OCI-LY7 (cell line): ENCODE measurements at regions not wholly inside any gene's neighbourhood (a gene's known extent, or its start where the extent isn't known, plus 50 kb on each side); places are given as distances from the start of the nearest gene placed in this dataset.

Experiments used
- BruUV-seq: library from RNA; stranded (reverse); fragments of 400-500 nt; replicated peaks from 2 replicates; lab custom pipeline; 2021; lab: Mats Ljungman, UMichigan
- CTCF ChIA-PET: fragments of 300-600 bp; sonication (Branson Sonifier 250); formaldehyde crosslinking; loops from one replicate; lab custom pipeline; 2022; ENCODE audit warnings: antibody characterized with exemption; ENCODE audit not compliant: unreplicated experiment; lab: Charles Lee
- POLR2A ChIA-PET: fragments of 300-600 bp; sonication (Branson Sonifier 250); formaldehyde crosslinking; loops from one replicate; lab custom pipeline; 2022; ENCODE audit warnings: antibody characterized with exemption; lab: Charles Lee
- DNase-seq: peaks from one replicate; pipeline ENCODE4 v3.0.0-alpha.2; 2015; ENCODE audit warnings: low spot score
- H2AFZ ChIP-seq: fragments of 200-600 bp; sonication (generic), shearing (Covaris generic); 2 replicates; pipeline ENCODE4 v1.6.1; 2014; ENCODE audit warnings: mild to moderate bottlenecking, antibody characterized with exemption, low read length, moderate library complexity
- H3K27ac ChIP-seq: fragments of 200-600 bp; sonication (generic); 2 replicates; pipeline ENCODE4 v1.5.1; 2014; ENCODE audit warnings: mixed run types, low read depth, mild to moderate bottlenecking, moderate library complexity, low read length, inconsistent platforms; ENCODE audit not compliant: poor library complexity, severe bottlenecking
- H3K36me3 ChIP-seq: fragments of 200-600 bp; sonication (generic); 2 replicates; pipeline ENCODE4 v1.6.1; 2014; ENCODE audit warnings: mild to moderate bottlenecking, antibody characterized with exemption, low read length, moderate library complexity, mixed read lengths; ENCODE audit not compliant: insufficient read depth
- H3K4me1 ChIP-seq: fragments of 200-600 bp; sonication (generic); 2 replicates; pipeline ENCODE4 v1.5.1; 2014; ENCODE audit warnings: mild to moderate bottlenecking, low read length; ENCODE audit not compliant: insufficient read depth, poor library complexity, severe bottlenecking
- H3K4me2 ChIP-seq: fragments of 200-600 bp; sonication (generic); 2 replicates; pipeline ENCODE4 v1.6.1; 2014; ENCODE audit warnings: mild to moderate bottlenecking, low read length
- H3K4me3 ChIP-seq: fragments of 200-600 bp; sonication (generic); 2 replicates; pipeline ENCODE4 v1.5.1; 2014; ENCODE audit warnings: mild to moderate bottlenecking, low read depth, low read length; ENCODE audit not compliant: poor library complexity, severe bottlenecking
- H3K79me2 ChIP-seq: fragments of 200-600 bp; sonication (generic); 2 replicates; pipeline ENCODE4 v1.6.1; 2016; ENCODE audit warnings: low read depth, mild to moderate bottlenecking, low read length, moderate library complexity, mixed read lengths; ENCODE audit not compliant: insufficient read depth
- H3K9me2 ChIP-seq: fragments of 200-600 bp; sonication (generic); 2 replicates; pipeline ENCODE4 v1.6.1; 2016; ENCODE audit warnings: mild to moderate bottlenecking, low read length, mixed read lengths; ENCODE audit not compliant: insufficient read depth
- H3K9me3 ChIP-seq: fragments of 200-600 bp; sonication (generic); 2 replicates; pipeline ENCODE4 v1.6.1; 2014; ENCODE audit warnings: mild to moderate bottlenecking, mixed run types, low read length, mixed read lengths
- H4K20me1 ChIP-seq: fragments of 200-600 bp; sonication (generic); 2 replicates; pipeline ENCODE4 v1.6.1; 2014; ENCODE audit warnings: mild to moderate bottlenecking, antibody characterized with exemption, low read length, moderate library complexity, mixed read lengths; ENCODE audit not compliant: insufficient read depth
- EZH2phosphoT487 ChIP-seq: fragments of 200-600 bp; sonication (generic); IDR thresholded peaks from 2 replicates; pipeline ENCODE4 v1.6.1; 2018; ENCODE audit warnings: low read depth, borderline replicate concordance, mild to moderate bottlenecking, mixed run types, antibody characterized with exemption, low read length, moderate library complexity, mixed read lengths
- intact Hi-C: fragments of 100-400 bp; cut with micrococcal nuclease; formaldehyde crosslinking; loops from one replicate; pipeline ENCODE4 v1.10.0; 2022; ENCODE audit not compliant: unreplicated experiment
- TF ChIP-seq, protein P1 (sequence below): fragments of 200-600 bp; sonication (generic); conservative IDR thresholded peaks from 2 replicates; pipeline ENCODE4 v1.5.1; 2014; ENCODE audit warnings: mild to moderate bottlenecking, antibody characterized with exemption, low read length, moderate library complexity, mixed read lengths

- ChIA-PET POLR2A (no interaction called here), CTCF (no interaction called here)
- no peaks in the 10 kb centered on the region for H3K9me3 ChIP-seq
- H3K9me2 ChIP-seq: no peaks in the 10 kb centered on the region
- intact Hi-C loops: no loop called here
- H3K4me3 ChIP-seq: no peak overlapping the region
- no peak overlapping the region for H3K27ac ChIP-seq
- no peak overlapping the region for H2AFZ ChIP-seq
- no peaks in the 10 kb centered on the region for H3K36me3 ChIP-seq
- no peak overlapping the region for H3K4me2 ChIP-seq
- no peak for DNase-seq
- H3K79me2 ChIP-seq: no peaks in the 10 kb centered on the region
- BruUV-seq: no TSS peak
- no peaks in the 10 kb centered on the region for H3K4me1 ChIP-seq
- TF ChIP-seq, protein P1, sequence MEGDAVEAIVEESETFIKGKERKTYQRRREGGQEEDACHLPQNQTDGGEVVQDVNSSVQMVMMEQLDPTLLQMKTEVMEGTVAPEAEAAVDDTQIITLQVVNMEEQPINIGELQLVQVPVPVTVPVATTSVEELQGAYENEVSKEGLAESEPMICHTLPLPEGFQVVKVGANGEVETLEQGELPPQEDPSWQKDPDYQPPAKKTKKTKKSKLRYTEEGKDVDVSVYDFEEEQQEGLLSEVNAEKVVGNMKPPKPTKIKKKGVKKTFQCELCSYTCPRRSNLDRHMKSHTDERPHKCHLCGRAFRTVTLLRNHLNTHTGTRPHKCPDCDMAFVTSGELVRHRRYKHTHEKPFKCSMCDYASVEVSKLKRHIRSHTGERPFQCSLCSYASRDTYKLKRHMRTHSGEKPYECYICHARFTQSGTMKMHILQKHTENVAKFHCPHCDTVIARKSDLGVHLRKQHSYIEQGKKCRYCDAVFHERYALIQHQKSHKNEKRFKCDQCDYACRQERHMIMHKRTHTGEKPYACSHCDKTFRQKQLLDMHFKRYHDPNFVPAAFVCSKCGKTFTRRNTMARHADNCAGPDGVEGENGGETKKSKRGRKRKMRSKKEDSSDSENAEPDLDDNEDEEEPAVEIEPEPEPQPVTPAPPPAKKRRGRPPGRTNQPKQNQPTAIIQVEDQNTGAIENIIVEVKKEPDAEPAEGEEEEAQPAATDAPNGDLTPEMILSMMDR: no peak
- TF ChIP-seq EZH2phosphoT487: no peak
- no peaks in the 10 kb centered on the region for H4K20me1 ChIP-seq
These were observed 53.3 kb upstream of the KY start for GRCh38 chr3:134704133-134704532.

- Histone ChIP-seq H3K36me3 (no peaks in the 10 kb centered on the region), H3K9me3 (no peaks in the 10 kb centered on the region), H3K4me3 (no peak overlapping the region), H3K79me2 (no peaks in the 10 kb centered on the region), H2AFZ (no peak overlapping the region), H4K20me1 (no peaks in the 10 kb centered on the region), H3K4me1 (no peaks in the 10 kb centered on the region), H3K9me2 (no peaks in the 10 kb centered on the region), H3K27ac (no peak overlapping the region), H3K4me2 (no peak overlapping the region)
- CTCF ChIA-PET: no interaction called here
- POLR2A ChIA-PET: no interaction called here
- no TSS peak for BruUV-seq
- intact Hi-C loops: no loop called here
- DNase-seq: no peak
- TF ChIP-seq EZH2phosphoT487: no peak
- TF ChIP-seq, protein P1: no peak
These were observed 53.7 kb upstream of the KY start for GRCh38 chr3:134704556-134704955.

- no peaks in the 10 kb centered on the region for H3K36me3 ChIP-seq
- no peaks in the 10 kb centered on the region for H3K79me2 ChIP-seq
- no peak overlapping the region for H2AFZ ChIP-seq
- CTCF ChIA-PET: no interaction called here
- no peak for DNase-seq
- H3K9me3 ChIP-seq: no peaks in the 10 kb centered on the region
- POLR2A ChIA-PET: interaction anchor here (0.6 kb wide), 1 partner anchor 68 kb away, joined by 3 read pairs; no protein-coding TSS in a partner anchor
- intact Hi-C loops: no loop called here
- no peak overlapping the region for H3K4me2 ChIP-seq
- TF ChIP-seq EZH2phosphoT487: no peak
- TF ChIP-seq, protein P1: no peak
- no peaks in the 10 kb centered on the region for H3K9me2 ChIP-seq
- no peaks in the 10 kb centered on the region for H3K4me1 ChIP-seq
- no TSS peak for BruUV-seq
- no peak overlapping the region for H3K4me3 ChIP-seq
- no peaks in the 10 kb centered on the region for H4K20me1 ChIP-seq
- H3K27ac ChIP-seq: no peak overlapping the region
These were observed 57.2 kb upstream of the KY start for GRCh38 chr3:134707908-134708597.
